ENCODE measurements at regions not wholly inside any gene's neighbourhood (a gene's known extent, or its start where the extent isn't known, plus 50 kb on each side); places are given as distances from the start of the nearest gene placed in this dataset.
A peak's percentile ranks its signal among the peaks of the same experiment; 100 is the strongest.

GRCh38 chr15:37518436-37518835 lies 416.0 kb upstream of the TMCO5A start:
- H3K36me3 ChIP-seq (ENCODE audit: control insufficient read depth, insufficient read depth, low read length): no peaks in the 10 kb centered on the region
- H3K4me3 ChIP-seq (ENCODE audit: low read depth, low read length): no peak overlapping the region
- no peaks in the 10 kb centered on the region for H3K27me3 ChIP-seq (ENCODE audit: control insufficient read depth, insufficient read depth, low read length)
- no peak for TF ChIP-seq CTCF (IDR thresholded peaks at IDR 0.05; ENCODE audit: insufficient read depth, low read length, severe bottlenecking)
- FAIRE-seq (no peak), DNase-seq (ENCODE audit: low read depth) (no peak)

GRCh38 chr15:37520026-37520425 lies 414.4 kb upstream of the TMCO5A start:
- no peak for TF ChIP-seq CTCF (IDR thresholded peaks at IDR 0.05; ENCODE audit: insufficient read depth, low read length, severe bottlenecking)
- no peaks in the 10 kb centered on the region for H3K36me3 ChIP-seq (ENCODE audit: control insufficient read depth, insufficient read depth, low read length)
- FAIRE-seq (no peak), DNase-seq (ENCODE audit: low read depth) (no peak)
- no peak overlapping the region for H3K4me3 ChIP-seq (ENCODE audit: low read depth, low read length)
- no peaks in the 10 kb centered on the region for H3K27me3 ChIP-seq (ENCODE audit: control insufficient read depth, insufficient read depth, low read length)

- FAIRE-seq: no peak
Measured at GRCh38 chr15:37520882-37521281, 413.6 kb upstream of the TMCO5A start.

GRCh38 chr15:37524601-37525000 lies 409.8 kb upstream of the TMCO5A start:
- Histone ChIP-seq H3K36me3 (ENCODE audit: control insufficient read depth, insufficient read depth, low read length) (no peaks in the 10 kb centered on the region), H3K4me3 (ENCODE audit: low read depth, low read length) (no peak overlapping the region), H3K27me3 (ENCODE audit: control insufficient read depth, insufficient read depth, low read length) (no peaks in the 10 kb centered on the region)
- FAIRE-seq: no peak
- TF ChIP-seq CTCF (IDR thresholded peaks at IDR 0.05; ENCODE audit: insufficient read depth, low read length, severe bottlenecking): no peak
- DNase-seq (ENCODE audit: low read depth): no peak

More at GRCh38 chr15:37520882-37521281, 413.6 kb upstream of the TMCO5A start:
- no peak for TF ChIP-seq CTCF (IDR thresholded peaks at IDR 0.05; ENCODE audit: insufficient read depth, low read length, severe bottlenecking)
- no peak for DNase-seq (ENCODE audit: low read depth)
- no peaks in the 10 kb centered on the region for H3K36me3 ChIP-seq (ENCODE audit: control insufficient read depth, insufficient read depth, low read length)
- H3K4me3 ChIP-seq (ENCODE audit: low read depth, low read length): no peak overlapping the region
- no peaks in the 10 kb centered on the region for H3K27me3 ChIP-seq (ENCODE audit: control insufficient read depth, insufficient read depth, low read length)

- Histone ChIP-seq H3K36me3 (ENCODE audit: control insufficient read depth, insufficient read depth, low read length) (no peaks in the 10 kb centered on the region), H3K4me3 (ENCODE audit: low read depth, low read length) (no peak overlapping the region), H3K27me3 (ENCODE audit: control insufficient read depth, insufficient read depth, low read length) (no peaks in the 10 kb centered on the region)
- no peak for FAIRE-seq
- DNase-seq (ENCODE audit: low read depth): no peak
- no peak for TF ChIP-seq CTCF (IDR thresholded peaks at IDR 0.05; ENCODE audit: insufficient read depth, low read length, severe bottlenecking)
Measured at GRCh38 chr15:37528432-37528831, 406.0 kb upstream of the TMCO5A start.

- Histone ChIP-seq H3K4me3 (ENCODE audit: low read depth, low read length) (no peak overlapping the region), H3K27me3 (ENCODE audit: control insufficient read depth, insufficient read depth, low read length) (no peaks in the 10 kb centered on the region), H3K36me3 (ENCODE audit: control insufficient read depth, insufficient read depth, low read length) (no peaks in the 10 kb centered on the region)
- FAIRE-seq: no peak
- TF ChIP-seq CTCF (IDR thresholded peaks at IDR 0.05; ENCODE audit: insufficient read depth, low read length, severe bottlenecking): no peak
- peak; percentile 55 for DNase-seq (ENCODE audit: low read depth)
Measured at GRCh38 chr15:37536967-37537605, 397.4 kb upstream of the TMCO5A start.
